PC-9 (cell line): ENCODE measurements at regions not wholly inside any gene's neighbourhood (a gene's known extent, or its start where the extent isn't known, plus 50 kb on each side); places are given as distances from the start of the nearest gene placed in this dataset.

Experiments
- BruUV-seq: library from RNA; stranded (reverse); fragments of 400-500 nt; replicated peaks from 2 replicates; lab custom pipeline; 2021; lab: Mats Ljungman, UMichigan
- CTCF ChIA-PET: fragments of 300-600 bp; sonication (Branson Sonifier 250); formaldehyde crosslinking; loops from one replicate; lab custom pipeline; 2022; ENCODE audit warnings: antibody characterized with exemption; lab: Charles Lee
- POLR2A ChIA-PET: fragments of 300-600 bp; sonication (Branson Sonifier 250); formaldehyde crosslinking; loops from one replicate; lab custom pipeline; 2022; ENCODE audit warnings: antibody characterized with exemption; ENCODE audit not compliant: unreplicated experiment; lab: Charles Lee
- DNase-seq, 2 experiments: peaks; one replicate each; pipeline versions ENCODE4 v3.0.0 to v3.0.0-alpha.2; 2015 to 2022; ENCODE audit warnings: mixed read lengths in 1 of 2
- H2AFZ ChIP-seq: fragments of 200-600 bp; sonication (generic); 2 replicates; pipeline ENCODE4 v1.8.1; 2017; ENCODE audit warnings: antibody characterized with exemption
- H3F3A ChIP-seq: fragments of 200-600 bp; sonication (generic); 2 replicates; pipeline ENCODE4 v1.8.1; 2017; ENCODE audit warnings: antibody characterized with exemption, mild to moderate bottlenecking, low read depth; ENCODE audit not compliant: insufficient read depth
- H3K27ac ChIP-seq: fragments of 200-600 bp; sonication (generic); 2 replicates; pipeline ENCODE4 v1.6.1; 2016; ENCODE audit warnings: mixed run types
- H3K27me3 ChIP-seq: fragments of 200-600 bp; sonication (generic); 2 replicates; pipeline ENCODE4 v1.6.1; 2016; ENCODE audit warnings: low read depth, mixed run types; ENCODE audit not compliant: insufficient read depth
- H3K36me3 ChIP-seq: fragments of 200-600 bp; sonication (generic); 2 replicates; pipeline ENCODE4 v1.6.1; 2016; ENCODE audit warnings: low read depth, mixed run types
- H3K4me1 ChIP-seq: fragments of 200-600 bp; sonication (generic); replicated peaks from 2 replicates; pipeline ENCODE4 v1.6.1; 2016; ENCODE audit warnings: mixed run types; ENCODE audit not compliant: insufficient read depth
- H3K4me2 ChIP-seq: fragments of 200-600 bp; sonication (generic); 2 replicates; pipeline ENCODE4 v1.6.1; 2017; ENCODE audit warnings: mixed run types
- H3K4me3 ChIP-seq: fragments of 200-600 bp; sonication (generic); 2 replicates; pipeline ENCODE4 v1.6.1; 2016; ENCODE audit warnings: mixed run types
- H3K79me2 ChIP-seq: fragments of 200-600 bp; sonication (generic); 2 replicates; pipeline ENCODE4 v1.6.1; 2017; ENCODE audit warnings: low read depth, mixed run types
- H3K9me2 ChIP-seq: fragments of 200-600 bp; sonication (generic); 2 replicates; pipeline ENCODE4 v1.8.1; 2017; ENCODE audit warnings: mild to moderate bottlenecking; ENCODE audit not compliant: insufficient read depth
- H3K9me3 ChIP-seq: fragments of 200-600 bp; sonication (generic); 2 replicates; pipeline ENCODE4 v1.8.1; 2016; ENCODE audit warnings: low read depth; ENCODE audit not compliant: insufficient read depth
- H4K20me1 ChIP-seq: fragments of 200-600 bp; sonication (generic); 2 replicates; pipeline ENCODE4 v1.8.1; 2017; ENCODE audit not compliant: insufficient read depth
- EZH2 ChIP-seq: fragments of 200-600 bp; sonication (generic); IDR thresholded peaks from 2 replicates; pipeline ENCODE4 v1.8.0; 2017; ENCODE audit warnings: antibody characterized with exemption, low read depth
- intact Hi-C: fragments of 100-400 bp; cut with micrococcal nuclease; formaldehyde crosslinking; loops from one replicate; pipeline ENCODE4 v1.10.0; 2022; ENCODE audit not compliant: unreplicated experiment
- TF ChIP-seq, protein P1 (sequence below): fragments of 200-600 bp; sonication (generic); conservative IDR thresholded peaks from 2 replicates; pipeline ENCODE4 v1.6.1; 2017; ENCODE audit warnings: mixed run types, antibody characterized with exemption, mild to moderate bottlenecking, moderate library complexity

DNA sequence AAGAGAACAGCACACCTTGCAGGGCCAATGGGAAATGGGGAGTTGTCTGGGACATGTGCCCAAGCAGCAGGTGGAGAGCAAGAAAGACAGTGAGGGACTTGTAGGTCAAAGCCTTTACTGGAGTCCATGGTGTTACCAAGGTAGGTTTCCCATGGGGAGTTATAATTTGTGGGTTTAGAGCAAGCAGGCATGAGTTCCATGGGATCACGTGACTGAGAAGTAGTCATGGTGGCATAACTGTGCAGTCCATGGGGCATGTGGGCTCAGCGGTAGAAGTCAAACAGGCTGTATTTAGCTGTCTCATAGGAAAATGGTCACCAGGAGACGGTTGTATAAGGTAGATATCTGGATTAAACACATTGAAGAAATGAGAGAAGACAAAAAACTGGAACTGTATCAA lies 715.1 kb downstream of the SLITRK1 start:
- no TSS peak for BruUV-seq
- Histone ChIP-seq H3K9me2 (no peaks in the 10 kb centered on the region), H4K20me1 (no peaks in the 10 kb centered on the region; the same call in 1 of the 2 replicates), H2AFZ (no peak overlapping the region), H3K9me3 (no peaks in the 10 kb centered on the region), H3K36me3 (no peaks in the 10 kb centered on the region), H3K27ac (no peak overlapping the region), H3K27me3 (no peaks in the 10 kb centered on the region), H3K79me2 (no peaks in the 10 kb centered on the region), H3F3A (no peaks in the 10 kb centered on the region), H3K4me2 (no peak overlapping the region), H3K4me3 (no peak overlapping the region), H3K4me1 (no peaks in the 10 kb centered on the region)
- no peak for DNase-seq
- intact Hi-C loops, result no loop called here
- TF ChIP-seq EZH2, result no peak
- TF ChIP-seq, protein P1, sequence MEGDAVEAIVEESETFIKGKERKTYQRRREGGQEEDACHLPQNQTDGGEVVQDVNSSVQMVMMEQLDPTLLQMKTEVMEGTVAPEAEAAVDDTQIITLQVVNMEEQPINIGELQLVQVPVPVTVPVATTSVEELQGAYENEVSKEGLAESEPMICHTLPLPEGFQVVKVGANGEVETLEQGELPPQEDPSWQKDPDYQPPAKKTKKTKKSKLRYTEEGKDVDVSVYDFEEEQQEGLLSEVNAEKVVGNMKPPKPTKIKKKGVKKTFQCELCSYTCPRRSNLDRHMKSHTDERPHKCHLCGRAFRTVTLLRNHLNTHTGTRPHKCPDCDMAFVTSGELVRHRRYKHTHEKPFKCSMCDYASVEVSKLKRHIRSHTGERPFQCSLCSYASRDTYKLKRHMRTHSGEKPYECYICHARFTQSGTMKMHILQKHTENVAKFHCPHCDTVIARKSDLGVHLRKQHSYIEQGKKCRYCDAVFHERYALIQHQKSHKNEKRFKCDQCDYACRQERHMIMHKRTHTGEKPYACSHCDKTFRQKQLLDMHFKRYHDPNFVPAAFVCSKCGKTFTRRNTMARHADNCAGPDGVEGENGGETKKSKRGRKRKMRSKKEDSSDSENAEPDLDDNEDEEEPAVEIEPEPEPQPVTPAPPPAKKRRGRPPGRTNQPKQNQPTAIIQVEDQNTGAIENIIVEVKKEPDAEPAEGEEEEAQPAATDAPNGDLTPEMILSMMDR, result no peak
- POLR2A ChIA-PET, result no interaction called here
- CTCF ChIA-PET, result no interaction called here

DNA sequence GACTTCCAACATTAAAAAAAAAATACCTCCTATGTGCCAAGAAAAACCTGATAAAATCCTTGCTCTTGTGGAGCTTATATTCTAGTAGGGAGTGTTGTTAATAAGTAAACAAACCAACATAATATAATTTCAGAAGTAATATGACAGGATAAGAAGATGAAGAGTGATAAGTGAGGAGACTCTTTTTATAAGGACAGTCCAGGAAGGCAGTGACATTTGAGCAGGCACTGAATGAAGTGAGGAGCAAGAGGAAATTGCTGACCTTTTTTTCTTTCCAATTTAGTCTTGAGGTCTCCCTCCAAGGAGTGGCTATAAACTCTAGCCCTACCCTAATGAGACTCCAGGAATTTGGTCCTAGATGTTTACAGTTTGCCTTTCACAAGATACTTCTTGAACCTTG lies 715.7 kb downstream of the SLITRK1 start:
- intact Hi-C loops, result no loop called here
- Histone ChIP-seq H3K4me2 (no peak overlapping the region), H3K27me3 (no peaks in the 10 kb centered on the region), H3K27ac (no peak overlapping the region), H3K9me3 (no peaks in the 10 kb centered on the region), H3K79me2 (no peaks in the 10 kb centered on the region), H3F3A (no peaks in the 10 kb centered on the region), H3K9me2 (no peaks in the 10 kb centered on the region), H3K4me3 (no peak overlapping the region), H3K4me1 (no peaks in the 10 kb centered on the region), H3K36me3 (no peaks in the 10 kb centered on the region), H4K20me1 (no peaks in the 10 kb centered on the region; the same call in 1 of the 2 replicates), H2AFZ (no peak overlapping the region)
- CTCF ChIA-PET, result interaction anchor here (0.6 kb wide), 1 partner anchor 1142 kb away, joined by 5 read pairs; no protein-coding TSS in a partner anchor
- DNase-seq, result no peak
- no TSS peak for BruUV-seq
- no peak for TF ChIP-seq EZH2
- TF ChIP-seq, protein P1, result no peak
- POLR2A ChIA-PET, result no interaction called here

DNA sequence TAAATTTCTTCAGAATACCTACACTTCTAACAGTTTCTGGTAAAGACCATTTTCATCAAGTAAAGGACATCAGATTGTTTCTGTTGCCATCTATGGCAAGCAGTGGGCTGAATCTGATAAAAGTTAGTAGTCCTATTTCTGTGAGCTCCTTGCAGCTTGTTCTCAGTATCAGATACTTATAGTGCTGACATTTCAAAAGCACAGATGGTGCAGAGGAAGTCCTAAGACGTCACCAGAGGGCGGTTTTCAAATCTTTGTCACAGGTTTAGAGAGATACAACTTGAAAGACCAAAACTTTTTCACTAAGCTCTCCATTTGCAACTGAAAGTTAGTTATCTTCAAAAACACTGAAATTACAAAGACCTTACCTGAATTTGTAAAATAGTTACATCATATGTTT lies 719.8 kb downstream of the SLITRK1 start:
- H3K79me2 ChIP-seq, result no peaks in the 10 kb centered on the region
- no peaks in the 10 kb centered on the region for H3K36me3 ChIP-seq
- H3K27ac ChIP-seq, result no peak overlapping the region
- TF ChIP-seq, protein P1, result no peak
- TF ChIP-seq EZH2, result no peak
- no TSS peak for BruUV-seq
- no peaks in the 10 kb centered on the region for H3K27me3 ChIP-seq
- no peaks in the 10 kb centered on the region for H3F3A ChIP-seq
- no peak overlapping the region for H3K4me2 ChIP-seq
- intact Hi-C loops, result no loop called here
- no peaks in the 10 kb centered on the region for H3K9me2 ChIP-seq
- H3K4me1 ChIP-seq, result no peaks in the 10 kb centered on the region
- ChIA-PET POLR2A (no interaction called here), CTCF (no interaction called here)
- DNase-seq, result no peak
- H3K4me3 ChIP-seq, result no peak overlapping the region
- no peak overlapping the region for H2AFZ ChIP-seq
- no peaks in the 10 kb centered on the region for H3K9me3 ChIP-seq
- no peaks in the 10 kb centered on the region for H4K20me1 ChIP-seq
